WERI-Rb-1 (cell line): ENCODE measurements at regions not wholly inside any gene's neighbourhood (a gene's known extent, or its start where the extent isn't known, plus 50 kb on each side); places are given as distances from the start of the nearest gene placed in this dataset.

Experiments
- DNase-seq: peaks from one replicate; pipeline ENCODE4 v3.0.0-alpha.2; 2020
- H3K27ac ChIP-seq: fragments of 250-450 bp; sonication (Bioruptor Pico); 2 replicates; pipeline ENCODE4 v1.5.1; 2020; ENCODE audit warnings: mild to moderate bottlenecking, moderate library complexity
- H3K27me3 ChIP-seq: fragments of 250-450 bp; sonication (Bioruptor Pico); 2 replicates; pipeline ENCODE4 v1.5.1; 2021; ENCODE audit warnings: mild to moderate bottlenecking, low read depth, moderate library complexity; ENCODE audit not compliant: insufficient read depth, severe bottlenecking
- H3K36me3 ChIP-seq: fragments of 250-450 bp; sonication (Bioruptor Pico); 2 replicates; pipeline ENCODE4 v1.5.1; 2020; ENCODE audit warnings: mild to moderate bottlenecking, moderate library complexity
- H3K4me3 ChIP-seq: 2 replicates; pipeline ENCODE4 v1.5.1; 2011; ENCODE audit warnings: low read depth, mild to moderate bottlenecking, control low read depth, low read length
- H3K9me3 ChIP-seq: fragments of 250-450 bp; sonication (Bioruptor Pico); 2 replicates; pipeline ENCODE4 v1.5.1; 2021; ENCODE audit warnings: mild to moderate bottlenecking, moderate library complexity; ENCODE audit not compliant: severe bottlenecking
- CTCF ChIP-seq: IDR thresholded peaks from 2 replicates; pipeline ENCODE4 v1.5.1; 2011; ENCODE audit warnings: low read depth, mild to moderate bottlenecking, control low read depth, inconsistent platforms, low read length

- no peaks in the 10 kb centered on the region for H3K27me3 ChIP-seq
- H3K9me3 ChIP-seq = no peaks in the 10 kb centered on the region
- no peak overlapping the region for H3K27ac ChIP-seq
- TF ChIP-seq CTCF = no peak
- H3K4me3 ChIP-seq = no peak overlapping the region
- no peaks in the 10 kb centered on the region for H3K36me3 ChIP-seq
- DNase-seq = no peak
Observed at GRCh38 chr10:131544495-131544894, 233.0 kb upstream of the TCERG1L start.

GRCh38 chr10:131546086-131546810 lies 234.7 kb upstream of the TCERG1L start:
- no peak for TF ChIP-seq CTCF
- Histone ChIP-seq H3K27ac (no peak overlapping the region), H3K27me3 (no peaks in the 10 kb centered on the region), H3K9me3 (no peaks in the 10 kb centered on the region), H3K36me3 (no peaks in the 10 kb centered on the region), H3K4me3 (no peak overlapping the region)
- DNase-seq = no peak

GRCh38 chr10:131547129-131547799 lies 235.7 kb upstream of the TCERG1L start:
- Histone ChIP-seq H3K36me3 (no peaks in the 10 kb centered on the region), H3K4me3 (no peak overlapping the region), H3K9me3 (no peaks in the 10 kb centered on the region), H3K27me3 (no peaks in the 10 kb centered on the region), H3K27ac (no peak overlapping the region)
- DNase-seq = no peak
- TF ChIP-seq CTCF = no peak

- Histone ChIP-seq H3K9me3 (no peaks in the 10 kb centered on the region), H3K4me3 (no peak overlapping the region), H3K36me3 (no peaks in the 10 kb centered on the region), H3K27me3 (no peaks in the 10 kb centered on the region), H3K27ac (no peak overlapping the region)
- DNase-seq = no peak
- no peak for TF ChIP-seq CTCF
Observed at GRCh38 chr10:131548176-131548575, 236.7 kb upstream of the TCERG1L start.

- Histone ChIP-seq H3K27ac (no peak overlapping the region), H3K36me3 (no peaks in the 10 kb centered on the region), H3K9me3 (no peaks in the 10 kb centered on the region), H3K4me3 (no peak overlapping the region), H3K27me3 (no peaks in the 10 kb centered on the region)
- DNase-seq = no peak
- TF ChIP-seq CTCF = no peak
Observed at GRCh38 chr10:131549116-131549515, 237.6 kb upstream of the TCERG1L start.
